SIG-M5 (cell line): ENCODE measurements at regions not wholly inside any gene's neighbourhood (a gene's known extent, or its start where the extent isn't known, plus 50 kb on each side); places are given as distances from the start of the nearest gene placed in this dataset.
"Not testable (repeated sequence)": the region's sequence is repeated elsewhere in the genome, so short reads cannot be mapped to it uniquely, and the experiment has no call there.

Experiments
- DNase-seq: peaks from one replicate; lab custom pipeline; 2025; lab: John Stamatoyannopoulos, UW

GRCh38 chr4:129254126-129254525, 158.2 kb downstream of the C4orf33 start:
- DNase-seq: no peak

GRCh38 chr4:129254526-129254925, 158.6 kb downstream of the C4orf33 start:
- DNase-seq: no peak

- no peak for DNase-seq
Measured at GRCh38 chr4:129261584-129261983, 165.6 kb downstream of the C4orf33 start.

GRCh38 chr4:129264008-129264657, 168.2 kb downstream of the C4orf33 start:
- DNase-seq: no peak

GRCh38 chr4:129278868-129279267, 182.9 kb downstream of the C4orf33 start:
- DNase-seq: no peak

- no peak for DNase-seq
Measured at GRCh38 chr4:129282293-129282692, 186.3 kb downstream of the C4orf33 start.

- not testable (repeated sequence) for DNase-seq
Measured at GRCh38 chr4:129292194-129292593, 196.2 kb downstream of the C4orf33 start.

- DNase-seq: no peak
Measured at GRCh38 chr4:129314781-129315180, 218.8 kb downstream of the C4orf33 start.

- no peak for DNase-seq
Measured at GRCh38 chr4:129322920-129323319, 227.0 kb downstream of the C4orf33 start.

GRCh38 chr4:129323658-129324057, 227.7 kb downstream of the C4orf33 start:
- DNase-seq: no peak

- no peak for DNase-seq
Measured at GRCh38 chr4:129326571-129327460, 230.9 kb downstream of the C4orf33 start.

- peak; percentile 16 for DNase-seq
Measured at GRCh38 chr4:129327637-129328036, 231.7 kb downstream of the C4orf33 start.

GRCh38 chr4:129328162-129328561, 232.2 kb downstream of the C4orf33 start:
- no peak for DNase-seq

- no peak for DNase-seq
Measured at GRCh38 chr4:129334136-129334535, 238.2 kb downstream of the C4orf33 start.

- DNase-seq: no peak
Measured at GRCh38 chr4:129335276-129335675, 239.3 kb downstream of the C4orf33 start.

- DNase-seq: no peak
Measured at GRCh38 chr4:129335818-129336217, 239.9 kb downstream of the C4orf33 start.

- DNase-seq: no peak
Measured at GRCh38 chr4:129336457-129337227, 240.7 kb downstream of the C4orf33 start.

GRCh38 chr4:129337228-129337620, 241.3 kb downstream of the C4orf33 start:
- no peak for DNase-seq

GRCh38 chr4:129342819-129343408, 247.0 kb downstream of the C4orf33 start:
- peak; percentile 85 for DNase-seq

- DNase-seq: no peak
Measured at GRCh38 chr4:129344058-129344457, 248.1 kb downstream of the C4orf33 start.

- DNase-seq: no peak
Measured at GRCh38 chr4:129345609-129346008, 249.7 kb downstream of the C4orf33 start.

GRCh38 chr4:129346036-129346435, 250.1 kb downstream of the C4orf33 start:
- no peak for DNase-seq
